H1 (cell line): ENCODE measurements at regions not wholly inside any gene's neighbourhood (a gene's known extent, or its start where the extent isn't known, plus 50 kb on each side); places are given as distances from the start of the nearest gene placed in this dataset.

Experiments used
- CTCF ChIA-PET: fragments of 300-600 bp; sonication (Branson Sonifier 250); formaldehyde crosslinking; loops from one replicate; lab custom pipeline; 2021; ENCODE audit not compliant: partially characterized antibody; lab: Charles Lee
- POLR2A ChIA-PET: fragments of 300-600 bp; sonication (Branson Sonifier 250); formaldehyde crosslinking; loops from one replicate; lab custom pipeline; 2021; ENCODE audit warnings: inconsistent platforms; ENCODE audit not compliant: partially characterized antibody; lab: Charles Lee
- DNase-seq, 2 experiments: peaks; one replicate each; pipeline versions ENCODE4 v3.0.0 to v3.0.0-alpha.2; 2010 to 2022; ENCODE audit warnings: low spot score in 2 of 2, low read depth in 1 of 2, mixed read lengths in 1 of 2
- FAIRE-seq: peaks from 2 replicates; lab custom pipeline; 2011; peaks lifted over from hg19 to GRCh38; lab: Jason Lieb, UNC
- H2AFZ ChIP-seq: 2 replicates; pipeline ENCODE4 v1.8.1; 2012; ENCODE audit warnings: low read length, inconsistent platforms
- H2AK5ac ChIP-seq: 2 replicates; pipeline ENCODE4 v1.6.1; 2013; ENCODE audit warnings: low read depth, low read length
- H2BK120ac ChIP-seq: replicated peaks from 2 replicates; pipeline ENCODE3; 2013; ENCODE audit warnings: low read depth, low read length, inconsistent platforms
- H2BK12ac ChIP-seq: 2 replicates; pipeline ENCODE4 v1.6.1; 2013; ENCODE audit warnings: low read depth, low read length
- H2BK15ac ChIP-seq: 2 replicates; pipeline ENCODE4 v1.6.1; 2013; ENCODE audit warnings: low read length
- H2BK20ac ChIP-seq: 2 replicates; pipeline ENCODE4 v1.6.1; 2013; ENCODE audit warnings: low read length
- H2BK5ac ChIP-seq: 2 replicates; pipeline ENCODE4 v1.6.1; 2013; ENCODE audit warnings: low read depth, low read length
- H3K14ac ChIP-seq: 2 replicates; pipeline ENCODE4 v1.6.1; 2013; ENCODE audit warnings: inconsistent platforms; ENCODE audit not compliant: insufficient read length
- H3K18ac ChIP-seq: 2 replicates; pipeline ENCODE4 v1.6.1; 2013; ENCODE audit warnings: low read length; ENCODE audit errors: extremely low read depth
- H3K23ac ChIP-seq: 2 replicates; pipeline ENCODE4 v1.6.1; 2013; ENCODE audit warnings: inconsistent platforms; ENCODE audit not compliant: insufficient read length
- H3K23me2 ChIP-seq: 2 replicates; pipeline ENCODE4 v1.6.1; 2013; ENCODE audit warnings: low read depth, low read length
- H3K27ac ChIP-seq: 2 replicates; pipeline ENCODE4 v1.6.1; 2011; ENCODE audit warnings: low read depth, low read length, inconsistent platforms
- H3K27me3 ChIP-seq, 4 experiments: replicated peaks in 1 of 4; 1 replicate in 1 of 4; 2 replicates in 3 of 4; pipeline versions ENCODE4 v1.6.1 to v1.8.1; 2011 to 2013; ENCODE audit warnings: low read length in 3 of 4, mild to moderate bottlenecking in 3 of 4, inconsistent platforms in 2 of 4, mixed read lengths in 2 of 4, moderate library complexity in 1 of 4; ENCODE audit not compliant: control insufficient read depth in 3 of 4, insufficient read depth in 3 of 4; ENCODE audit errors: extremely low read depth in 1 of 4
- H3K36me3 ChIP-seq, 4 experiments: 2 replicates each; pipeline versions ENCODE4 v1.6.1 to v1.8.1; 2011 to 2013; ENCODE audit warnings: mild to moderate bottlenecking in 4 of 4, low read length in 3 of 4, moderate library complexity in 2 of 4, control low read depth in 1 of 4, inconsistent platforms in 1 of 4; ENCODE audit not compliant: insufficient read depth in 4 of 4, control insufficient read depth in 2 of 4
- H3K4ac ChIP-seq: replicated peaks from 2 replicates; pipeline ENCODE3; 2013; ENCODE audit warnings: low read length, low read depth, mixed read lengths, inconsistent platforms; ENCODE audit not compliant: insufficient read length
- H3K4me1 ChIP-seq, 4 experiments: replicated peaks in 1 of 4; 1 replicate in 1 of 4; 2 replicates in 3 of 4; pipeline versions ENCODE4 v1.6.1 to v1.8.1; 2011 to 2013; ENCODE audit warnings: low read length in 3 of 4, inconsistent platforms in 2 of 4, mixed read lengths in 1 of 4; ENCODE audit not compliant: insufficient read depth in 4 of 4, control insufficient read depth in 3 of 4
- H3K4me2 ChIP-seq, 2 experiments: 2 replicates each; pipeline versions ENCODE4 v1.6.1 to v1.8.1; 2011 to 2013; ENCODE audit warnings: low read depth in 2 of 2, low read length in 2 of 2, control low read depth in 1 of 2, inconsistent platforms in 1 of 2, mild to moderate bottlenecking in 1 of 2; ENCODE audit not compliant: insufficient read depth in 1 of 2
- H3K4me3 ChIP-seq, 4 experiments: fragments of 200-600, 300-600 bp in 1 of 4; sonication (generic), shearing (Covaris generic), sonication (Bioruptor Twin) in 1 of 4; 2 replicates each; pipeline versions ENCODE4 v1.5.1 to v1.8.1; 2011 to 2016; ENCODE audit warnings: low read length in 4 of 4, low read depth in 3 of 4, control low read depth in 2 of 4, inconsistent platforms in 2 of 4, mild to moderate bottlenecking in 2 of 4, mixed read lengths in 1 of 4, moderate library complexity in 1 of 4; ENCODE audit not compliant: insufficient read depth in 2 of 4; ENCODE audit errors: extremely low read depth in 1 of 4
- H3K56ac ChIP-seq: replicated peaks from 2 replicates; pipeline ENCODE3; 2013; ENCODE audit warnings: low read depth, mild to moderate bottlenecking, mixed read lengths, low read length, inconsistent platforms; ENCODE audit not compliant: insufficient read length
- H3K79me1 ChIP-seq: 2 replicates; pipeline ENCODE4 v1.6.1; 2013; ENCODE audit warnings: low read depth, low read length, control low read depth
- H3K79me2 ChIP-seq, 2 experiments: 2 replicates each; pipeline versions ENCODE4 v1.6.1 to v1.8.1; 2012 to 2013; ENCODE audit warnings: low read length in 2 of 2, mild to moderate bottlenecking in 2 of 2, inconsistent platforms in 1 of 2; ENCODE audit not compliant: insufficient read depth in 2 of 2, control insufficient read depth in 1 of 2
- H3K9ac ChIP-seq, 4 experiments: replicated peaks in 1 of 4; 1 replicate in 1 of 4; 2 replicates in 3 of 4; pipeline versions ENCODE4 v1.6.1 to v1.8.1; 2011 to 2013; ENCODE audit warnings: low read depth in 3 of 4, low read length in 3 of 4, control low read depth in 2 of 4, mild to moderate bottlenecking in 2 of 4, moderate library complexity in 2 of 4, inconsistent platforms in 1 of 4; ENCODE audit errors: extremely low read depth in 1 of 4
- H3K9me3 ChIP-seq, 2 experiments: 2 replicates each; pipeline versions ENCODE4 v1.6.1 to v1.8.1; 2012 to 2013; ENCODE audit warnings: mild to moderate bottlenecking in 2 of 2, moderate library complexity in 2 of 2, control low read depth in 1 of 2, inconsistent platforms in 1 of 2, low read depth in 1 of 2, low read length in 1 of 2, mixed read lengths in 1 of 2; ENCODE audit not compliant: insufficient read depth in 2 of 2
- H4K20me1 ChIP-seq, 2 experiments: replicated peaks in 1 of 2; 2 replicates each; pipeline versions ENCODE3 to v1.8.1; 2011 to 2013; ENCODE audit warnings: inconsistent platforms in 2 of 2, low read length in 2 of 2, mild to moderate bottlenecking in 1 of 2; ENCODE audit not compliant: insufficient read depth in 2 of 2, control insufficient read depth in 1 of 2
- H4K5ac ChIP-seq: 2 replicates; pipeline ENCODE4 v1.6.1; 2013; ENCODE audit warnings: low read length, low read depth, mixed read lengths, inconsistent platforms; ENCODE audit not compliant: insufficient read length
- H4K8ac ChIP-seq: 2 replicates; pipeline ENCODE4 v1.8.0; 2013; ENCODE audit warnings: mild to moderate bottlenecking, moderate library complexity, low read length, inconsistent platforms; ENCODE audit not compliant: insufficient read depth; ENCODE audit errors: extremely low read depth
- H4K91ac ChIP-seq: replicated peaks from 2 replicates; pipeline ENCODE3; 2013; ENCODE audit warnings: low read length, mixed read lengths, inconsistent platforms; ENCODE audit not compliant: insufficient read length
- CEBPB ChIP-seq: IDR thresholded peaks from 2 replicates; pipeline ENCODE4 v1.6.1; 2012; ENCODE audit warnings: low read depth, low read length
- JUND ChIP-seq: IDR thresholded peaks from 2 replicates; pipeline ENCODE4 v1.6.1; 2011; ENCODE audit warnings: mild to moderate bottlenecking, improper control_type of control experiment, low read length
- WGBS, 2 experiments: shearing (Covaris generic) in 1 of 2; methylation state at CpG; one replicate each; pipeline versions ENCODE4 v1.1.6 to v1.1.7; 2013 to 2015; ENCODE audit warnings: low lambda C conversion rate in 2 of 2, mixed read lengths in 2 of 2, inconsistent platforms in 1 of 2, low coverage in 1 of 2, missing lambda C conversion rate in 1 of 2; ENCODE audit not compliant: insufficient replicate concordance in 2 of 2, insufficient coverage in 1 of 2, insufficient read length in 1 of 2; ENCODE audit errors: extremely low coverage in 1 of 2, missing lambda C conversion rate in 1 of 2; 5-methylcytosine and 5-hydroxymethylcytosine counted together

DNA sequence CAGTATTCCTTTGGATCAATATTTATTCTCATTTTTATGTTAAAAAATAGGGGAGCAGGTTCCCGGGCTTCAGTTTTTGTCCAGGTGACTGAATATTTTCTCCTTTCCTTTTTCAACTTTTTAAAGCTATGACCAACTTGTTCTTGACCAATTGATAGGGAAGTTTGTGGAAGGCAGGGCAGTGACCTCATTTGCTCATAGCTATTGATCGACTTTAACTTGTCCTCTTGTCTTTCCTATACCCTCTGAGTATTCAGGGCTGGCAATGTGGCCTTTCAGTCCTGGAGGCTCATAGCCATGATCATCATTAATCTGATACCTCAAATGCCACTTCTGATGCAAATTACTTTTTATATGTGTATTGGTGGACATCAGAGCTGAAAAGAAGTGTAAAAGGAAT lies 448.8 kb downstream of the KIF16B start:
- no peaks in the 10 kb centered on the region for H3K27me3 ChIP-seq
- ChIA-PET POLR2A (interaction anchor here (1.2 kb wide), 1 partner anchor 12 kb away, joined by 3 read pairs; no protein-coding TSS in a partner anchor), CTCF (interaction anchor here (1.1 kb wide), 1 partner anchor 9 kb away, joined by 3 read pairs; no protein-coding TSS in a partner anchor)
- no peak overlapping the region for H3K14ac ChIP-seq
- no peak overlapping the region for H3K56ac ChIP-seq
- H3K23ac ChIP-seq = no peak overlapping the region
- no peak overlapping the region for H2AK5ac ChIP-seq
- no peak overlapping the region for H3K27ac ChIP-seq
- WGBS, 2 experiments = 77% methylated on average over 2 of the region's 2 CpGs; no CpG with 5 or more reads in 1 of the 2 experiments
- no peak overlapping the region for H4K5ac ChIP-seq
- H3K79me1 ChIP-seq = no peaks in the 10 kb centered on the region
- H3K9me3 ChIP-seq = no peaks in the 10 kb centered on the region
- FAIRE-seq = no peak
- H4K8ac ChIP-seq = no peak overlapping the region
- H3K4me2 ChIP-seq = no peak overlapping the region
- H3K9ac ChIP-seq = no peak overlapping the region
- H3K36me3 ChIP-seq = no peaks in the 10 kb centered on the region
- no peak overlapping the region for H2BK120ac ChIP-seq
- no peak overlapping the region for H3K18ac ChIP-seq
- no peak overlapping the region for H2BK5ac ChIP-seq
- TF ChIP-seq JUND = no peak
- no peak for TF ChIP-seq CEBPB
- no peak overlapping the region for H2AFZ ChIP-seq
- H3K4me3 ChIP-seq = no peak overlapping the region
- no peaks in the 10 kb centered on the region for H3K23me2 ChIP-seq
- H2BK12ac ChIP-seq = no peak overlapping the region
- H3K4ac ChIP-seq = no peak overlapping the region
- H2BK20ac ChIP-seq = no peak overlapping the region
- H4K20me1 ChIP-seq = no peaks in the 10 kb centered on the region
- H4K91ac ChIP-seq = no peak overlapping the region
- no peaks in the 10 kb centered on the region for H3K79me2 ChIP-seq
- H2BK15ac ChIP-seq = no peak overlapping the region
- no peak for DNase-seq
- H3K4me1 ChIP-seq = no peaks in the 10 kb centered on the region
